ENCODE measurements at regions not wholly inside any gene's neighbourhood (a gene's known extent, or its start where the extent isn't known, plus 50 kb on each side); places are given as distances from the start of the nearest gene placed in this dataset.

DNA sequence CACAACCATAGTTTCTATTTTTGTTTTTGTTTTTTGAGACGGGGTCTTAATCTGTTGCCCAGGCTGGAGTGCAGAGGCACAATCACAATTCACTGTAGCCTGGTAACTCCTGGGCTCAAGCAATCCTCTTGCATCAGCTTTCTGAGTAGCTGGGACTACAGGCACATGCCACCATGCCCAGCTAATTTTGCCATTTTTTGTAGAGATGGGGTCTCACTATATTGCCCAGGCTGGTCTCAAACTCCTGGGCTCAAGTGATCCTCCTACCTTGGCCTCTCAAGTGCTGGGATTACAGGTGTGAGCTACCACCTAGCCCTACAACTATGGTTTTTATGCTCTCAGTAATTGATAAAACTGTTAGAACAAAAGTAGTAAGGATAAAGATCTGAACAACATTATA, 147.5 kb upstream of the SHB start:
- DNase-seq: no peak
- intact Hi-C loops (cut with DNase I): no loop called here
- Histone ChIP-seq H3K27me3 (no peaks in the 10 kb centered on the region), H3K36me3 (no peaks in the 10 kb centered on the region), H3K4me3 (no peak overlapping the region), H3K9me3 (no peaks in the 10 kb centered on the region), H3K4me1 (no peaks in the 10 kb centered on the region), H3K27ac (no peak overlapping the region)
- WGBS (ENCODE audit: insufficient coverage, low coverage, low lambda C conversion rate, missing lambda C conversion rate): 63% methylated on average over 1 of the region's 1 CpG
- ATAC-seq: no peak
- TF ChIP-seq, protein P1, sequence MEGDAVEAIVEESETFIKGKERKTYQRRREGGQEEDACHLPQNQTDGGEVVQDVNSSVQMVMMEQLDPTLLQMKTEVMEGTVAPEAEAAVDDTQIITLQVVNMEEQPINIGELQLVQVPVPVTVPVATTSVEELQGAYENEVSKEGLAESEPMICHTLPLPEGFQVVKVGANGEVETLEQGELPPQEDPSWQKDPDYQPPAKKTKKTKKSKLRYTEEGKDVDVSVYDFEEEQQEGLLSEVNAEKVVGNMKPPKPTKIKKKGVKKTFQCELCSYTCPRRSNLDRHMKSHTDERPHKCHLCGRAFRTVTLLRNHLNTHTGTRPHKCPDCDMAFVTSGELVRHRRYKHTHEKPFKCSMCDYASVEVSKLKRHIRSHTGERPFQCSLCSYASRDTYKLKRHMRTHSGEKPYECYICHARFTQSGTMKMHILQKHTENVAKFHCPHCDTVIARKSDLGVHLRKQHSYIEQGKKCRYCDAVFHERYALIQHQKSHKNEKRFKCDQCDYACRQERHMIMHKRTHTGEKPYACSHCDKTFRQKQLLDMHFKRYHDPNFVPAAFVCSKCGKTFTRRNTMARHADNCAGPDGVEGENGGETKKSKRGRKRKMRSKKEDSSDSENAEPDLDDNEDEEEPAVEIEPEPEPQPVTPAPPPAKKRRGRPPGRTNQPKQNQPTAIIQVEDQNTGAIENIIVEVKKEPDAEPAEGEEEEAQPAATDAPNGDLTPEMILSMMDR (IDR thresholded peaks at IDR 0.05): no peak
- TF ChIP-seq POLR2A (IDR thresholded peaks at IDR 0.05): no peak

DNA sequence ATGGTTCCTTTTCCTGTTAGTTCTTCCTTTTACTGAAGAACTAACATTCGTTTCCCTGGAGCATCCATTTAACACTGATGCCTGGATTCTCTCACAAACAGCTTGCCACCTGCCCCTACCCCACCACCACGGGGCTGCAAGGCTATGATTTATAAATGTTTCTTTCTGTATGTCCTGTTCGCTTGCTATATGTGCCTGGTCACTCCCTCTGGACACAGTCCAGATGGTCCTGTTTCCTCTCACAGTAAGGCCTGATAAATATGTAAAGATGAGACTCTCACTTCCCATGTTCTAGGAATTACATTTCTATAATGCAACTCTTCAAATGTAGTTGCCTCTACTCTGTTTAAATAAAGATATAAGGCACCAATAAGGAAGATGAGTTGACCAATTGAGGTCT, 146.4 kb upstream of the SHB start:
- TF ChIP-seq POLR2A (IDR thresholded peaks at IDR 0.05): no peak
- TF ChIP-seq, protein P1 (IDR thresholded peaks at IDR 0.05): no peak
- intact Hi-C loops (cut with DNase I): no loop called here
- no peak overlapping the region for H3K27ac ChIP-seq
- DNase-seq (no peak), ATAC-seq (no peak)
- no peaks in the 10 kb centered on the region for H3K36me3 ChIP-seq
- H3K9me3 ChIP-seq: no peaks in the 10 kb centered on the region
- no peaks in the 10 kb centered on the region for H3K4me1 ChIP-seq
- no peaks in the 10 kb centered on the region for H3K27me3 ChIP-seq
- 20% methylated on average over 3 of the region's 3 CpGs for WGBS (ENCODE audit: insufficient coverage, low coverage, low lambda C conversion rate, missing lambda C conversion rate)
- H3K4me3 ChIP-seq: no peak overlapping the region

DNA sequence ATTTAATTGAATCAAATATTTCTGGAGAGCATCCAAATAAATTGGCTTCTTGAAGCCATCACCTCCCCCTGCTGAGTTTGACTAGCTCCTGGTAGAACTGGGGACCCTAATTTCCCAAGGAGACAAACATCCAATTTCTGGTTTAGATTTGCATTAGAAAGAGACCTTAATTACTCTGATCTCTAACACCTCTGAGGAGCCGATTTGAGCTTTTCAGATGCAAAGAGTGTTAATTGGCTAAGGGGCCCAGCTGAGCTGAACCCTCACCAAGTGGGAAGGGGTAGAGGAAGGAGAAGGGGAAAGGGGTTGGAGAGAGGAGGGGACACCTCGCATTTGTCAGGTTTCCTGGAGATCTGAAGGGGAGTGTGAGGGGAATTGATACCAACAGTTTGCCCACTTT, 145.4 kb upstream of the SHB start:
- DNase-seq (no peak), ATAC-seq (no peak)
- H3K36me3 ChIP-seq: no peaks in the 10 kb centered on the region
- 23% methylated on average over 2 of the region's 2 CpGs for WGBS (ENCODE audit: insufficient coverage, low coverage, low lambda C conversion rate, missing lambda C conversion rate)
- H3K27ac ChIP-seq: no peak overlapping the region
- no peak overlapping the region for H3K4me3 ChIP-seq
- intact Hi-C loops (cut with DNase I): no loop called here
- no peaks in the 10 kb centered on the region for H3K27me3 ChIP-seq
- H3K4me1 ChIP-seq: no peaks in the 10 kb centered on the region
- no peak for TF ChIP-seq POLR2A (IDR thresholded peaks at IDR 0.05)
- TF ChIP-seq, protein P1 (IDR thresholded peaks at IDR 0.05): no peak
- no peaks in the 10 kb centered on the region for H3K9me3 ChIP-seq

DNA sequence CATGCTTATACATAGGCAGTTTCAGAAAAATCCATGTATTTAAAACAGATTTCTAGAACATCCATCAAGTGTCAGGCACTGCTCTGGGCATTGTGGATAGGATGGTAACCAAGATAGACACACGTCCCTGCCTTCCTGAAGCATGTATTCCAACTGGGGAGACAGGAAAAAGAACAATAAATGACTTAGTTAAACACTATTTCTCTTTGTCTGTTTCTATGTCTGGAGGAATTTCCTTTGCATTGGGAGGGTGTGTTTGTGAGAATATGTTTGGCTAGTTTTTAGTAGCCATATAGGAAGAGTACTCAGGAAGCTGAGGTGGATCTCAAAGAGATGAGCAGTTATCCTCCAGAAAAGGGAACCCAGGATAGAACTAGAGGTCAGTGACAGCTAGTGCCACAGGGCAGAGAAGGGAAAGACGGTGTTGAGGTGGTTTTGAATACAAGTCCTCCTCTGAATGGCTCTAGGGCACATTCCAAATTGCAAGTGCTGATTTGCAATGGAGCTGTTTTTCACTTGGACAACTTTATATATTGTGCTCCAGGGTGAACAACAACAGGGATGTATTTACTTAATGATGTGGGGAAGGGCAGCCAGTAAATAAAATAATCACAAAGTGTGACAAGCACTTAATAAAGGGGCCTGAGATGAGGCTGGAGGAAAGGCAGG, 144.7 kb upstream of the SHB start:
- WGBS (ENCODE audit: insufficient coverage, low coverage, low lambda C conversion rate, missing lambda C conversion rate): 14% methylated on average over 2 of the region's 2 CpGs
- intact Hi-C loops (cut with DNase I): no loop called here
- no peak for DNase-seq
- H3K4me3 ChIP-seq: no peak overlapping the region
- no peaks in the 10 kb centered on the region for H3K36me3 ChIP-seq
- TF ChIP-seq, protein P1 (IDR thresholded peaks at IDR 0.05): no peak
- no peak for TF ChIP-seq POLR2A (IDR thresholded peaks at IDR 0.05)
- no peaks in the 10 kb centered on the region for H3K27me3 ChIP-seq
- no peaks in the 10 kb centered on the region for H3K4me1 ChIP-seq
- H3K27ac ChIP-seq: no peak overlapping the region
- H3K9me3 ChIP-seq: no peaks in the 10 kb centered on the region
- ATAC-seq: no peak

DNA sequence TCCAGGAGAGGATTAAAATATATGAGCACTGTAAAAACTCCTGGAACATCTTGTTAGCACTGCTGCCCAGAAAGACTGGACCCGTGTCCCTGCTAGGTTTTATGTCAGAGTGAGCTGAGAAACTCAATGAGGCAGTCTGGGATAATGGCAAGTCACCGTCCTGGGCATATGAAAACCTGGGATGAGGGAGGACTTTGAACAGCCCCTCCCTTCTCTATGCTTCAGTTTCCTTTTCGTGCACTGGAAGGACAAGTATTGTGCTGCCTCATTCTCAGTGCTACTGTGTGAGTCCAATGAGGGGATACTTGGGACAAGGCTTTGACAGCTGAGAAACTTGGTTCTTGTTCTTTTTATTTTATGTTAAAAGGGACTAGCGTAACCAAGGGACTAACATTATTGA, 143.0 kb upstream of the SHB start:
- DNase-seq: no peak
- peak in 1 of 4 donors; percentile 11 for ATAC-seq
- no peaks in the 10 kb centered on the region for H3K4me1 ChIP-seq
- no peak overlapping the region for H3K4me3 ChIP-seq
- no peaks in the 10 kb centered on the region for H3K27me3 ChIP-seq
- WGBS (ENCODE audit: insufficient coverage, low coverage, low lambda C conversion rate, missing lambda C conversion rate): 57% methylated on average over 4 of the region's 4 CpGs
- no peaks in the 10 kb centered on the region for H3K9me3 ChIP-seq
- no peak overlapping the region for H3K27ac ChIP-seq
- intact Hi-C loops (cut with DNase I): no loop called here
- TF ChIP-seq, protein P1 (IDR thresholded peaks at IDR 0.05): no peak
- no peak for TF ChIP-seq POLR2A (IDR thresholded peaks at IDR 0.05)
- H3K36me3 ChIP-seq: no peaks in the 10 kb centered on the region

All from right lobe of liver (tissue), 6 donors.